HG02588 (cell line): ENCODE measurements at regions not wholly inside any gene's neighbourhood (a gene's known extent, or its start where the extent isn't known, plus 50 kb on each side); places are given as distances from the start of the nearest gene placed in this dataset.

ENCODE experiments used
- ATAC-seq: cut with Tn5 transposase; IDR thresholded peaks from one replicate; pipeline ENCODE4 v1.9.1; 2021; ENCODE audit warnings: mild to moderate bottlenecking, moderate library complexity; ENCODE audit not compliant: unreplicated experiment

- ATAC-seq: no peak
Observed at GRCh38 chr17:79404136-79404911, 206.5 kb downstream of the RBFOX3 start.

DNA sequence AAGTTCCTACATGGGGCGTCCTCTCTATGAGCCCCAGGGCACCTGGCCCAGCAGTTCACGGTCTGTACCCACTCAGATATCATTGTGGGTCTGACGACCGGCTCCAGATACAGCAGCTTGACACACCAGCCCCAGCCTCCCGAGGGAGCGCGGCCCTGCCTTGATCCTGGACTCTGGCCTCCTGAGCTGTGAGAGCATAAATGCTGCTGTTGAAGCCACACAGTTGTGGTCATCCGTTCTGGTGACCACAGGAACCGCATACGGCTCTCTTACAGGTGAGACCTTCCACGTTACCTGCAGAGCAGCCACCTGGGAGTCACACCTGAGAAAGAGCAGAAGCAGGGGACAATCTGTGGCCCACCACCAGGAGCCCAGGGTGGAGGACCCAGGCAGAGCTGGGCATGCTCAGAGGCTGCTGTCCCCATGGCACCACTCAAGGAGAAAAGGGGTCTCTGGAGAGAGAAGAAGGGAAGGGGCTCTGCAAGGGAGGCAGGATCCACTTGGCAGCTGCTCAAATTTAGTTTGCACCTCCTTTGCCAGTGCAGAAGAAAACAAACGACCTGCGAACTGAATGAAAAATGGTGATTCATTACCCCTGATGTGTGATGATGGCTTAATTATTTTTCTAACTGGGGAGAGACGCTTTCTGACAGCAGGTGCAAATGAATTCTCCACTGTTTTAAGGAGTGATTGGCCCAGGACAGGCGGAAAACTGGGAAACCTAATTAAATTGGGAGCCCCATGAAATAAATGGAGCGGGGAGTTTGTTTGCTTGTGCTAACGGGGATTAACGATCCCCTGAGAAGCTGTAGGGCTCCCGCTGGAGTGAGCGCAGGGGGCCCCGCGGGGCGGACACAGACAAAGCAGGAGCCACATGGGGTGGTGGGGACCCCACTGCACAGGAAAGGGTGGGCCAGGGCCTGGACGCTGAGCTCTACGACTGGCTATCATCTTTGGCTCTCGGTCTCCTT is 208.9 kb downstream of the RBFOX3 start:
- ATAC-seq: no peak

DNA sequence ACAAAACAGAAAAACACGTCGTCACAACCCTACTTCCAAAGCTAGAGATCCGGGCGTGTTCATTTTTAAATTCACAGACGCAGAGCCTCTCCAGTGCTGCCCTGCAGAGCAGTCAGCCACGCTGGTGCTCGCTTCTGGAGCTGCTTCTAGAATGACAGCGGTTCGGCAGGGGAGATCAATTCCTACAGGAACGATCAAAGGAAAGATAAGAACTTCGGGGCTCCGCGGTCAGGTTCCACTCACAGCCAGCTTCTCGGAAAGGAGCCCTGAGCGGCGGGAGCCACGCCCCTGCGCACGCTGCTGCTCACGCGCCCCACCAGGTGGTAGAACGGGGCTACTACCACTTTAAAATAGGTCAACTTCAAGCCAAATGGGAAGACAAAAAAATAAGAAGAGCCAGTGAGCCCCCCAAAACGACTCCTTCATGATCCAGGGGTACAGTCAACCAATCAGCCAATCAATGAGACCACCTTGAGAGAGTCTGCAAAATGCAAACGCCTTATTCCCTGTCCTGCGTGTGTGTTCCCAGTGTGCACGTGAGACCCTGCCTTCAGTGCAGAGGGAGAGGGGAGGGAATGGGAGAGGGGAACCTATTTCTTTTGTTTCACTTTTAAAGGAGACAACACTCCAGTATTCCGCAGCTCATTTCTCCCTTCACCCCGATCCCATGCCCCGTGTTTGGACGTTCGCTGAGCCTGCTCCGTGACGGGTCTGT is 209.7 kb downstream of the RBFOX3 start:
- no peak for ATAC-seq

- no peak for ATAC-seq
Observed at GRCh38 chr17:79399610-79400144, 211.2 kb downstream of the RBFOX3 start.

DNA sequence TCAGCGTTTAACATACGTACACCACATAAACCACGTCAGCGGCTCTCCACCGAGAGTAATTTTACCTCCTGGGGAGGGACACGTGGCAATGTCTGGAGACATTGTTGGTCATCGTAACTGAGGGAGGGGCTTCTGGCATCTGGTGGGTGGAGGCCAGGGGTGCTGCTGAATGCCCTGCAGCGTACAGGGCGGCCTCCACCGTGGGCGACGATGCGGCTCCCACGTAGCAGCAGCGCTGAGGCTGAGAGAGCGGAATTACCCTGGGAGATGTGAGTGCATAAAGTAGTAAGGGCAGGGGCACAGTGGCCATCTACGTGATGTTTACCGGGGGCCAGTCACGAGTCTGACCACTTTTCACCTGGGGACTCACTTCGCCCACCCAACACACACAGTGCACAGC is 212.4 kb downstream of the RBFOX3 start:
- no peak for ATAC-seq

GRCh38 chr17:79396696-79397095 is 214.2 kb downstream of the RBFOX3 start:
- ATAC-seq: no peak

DNA sequence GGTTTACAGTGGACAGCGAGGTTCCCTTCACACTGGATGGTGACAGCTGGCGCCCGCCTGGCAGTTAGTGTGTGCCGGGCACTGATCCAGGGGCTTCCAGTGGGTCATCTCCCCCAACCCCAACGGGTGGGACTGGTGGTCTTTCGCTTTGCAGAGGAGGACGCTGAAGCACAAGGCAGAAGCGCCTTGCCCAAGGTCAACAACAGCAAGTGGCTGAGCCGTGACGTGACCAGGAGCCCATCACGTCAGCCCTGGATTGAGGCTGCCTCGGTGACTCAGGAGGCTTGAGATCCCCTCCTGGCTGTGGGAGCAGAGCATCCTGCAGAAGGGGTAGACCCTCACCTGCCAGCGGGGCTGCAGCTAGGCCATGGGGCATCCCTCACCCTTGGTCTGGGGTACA is 215.3 kb downstream of the RBFOX3 start:
- no peak for ATAC-seq

DNA sequence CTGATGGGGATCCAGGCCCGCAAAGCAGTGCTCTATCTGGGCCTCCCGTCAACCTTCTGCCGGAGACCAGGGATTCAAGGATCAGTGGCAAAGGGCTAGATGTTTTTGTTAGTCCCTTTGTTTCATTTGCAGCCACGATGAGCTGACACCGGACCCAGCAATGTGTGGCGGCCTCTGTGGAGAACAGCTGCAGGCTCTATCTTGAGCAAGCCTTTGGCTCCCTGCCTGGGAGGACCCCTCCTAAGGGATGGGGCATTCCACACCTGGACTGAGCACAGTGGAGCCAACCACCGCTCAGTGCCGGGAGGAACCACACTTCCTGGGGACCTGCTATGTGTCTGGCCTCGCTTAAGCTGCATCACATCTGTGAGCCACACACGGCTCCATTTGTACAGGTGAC is 215.8 kb downstream of the RBFOX3 start:
- no peak for ATAC-seq

GRCh38 chr17:79393358-79394052 is 217.3 kb downstream of the RBFOX3 start:
- no peak for ATAC-seq

- ATAC-seq: no peak
Observed at GRCh38 chr17:79392598-79392997, 218.3 kb downstream of the RBFOX3 start.

- ATAC-seq: no peak
Observed at GRCh38 chr17:79391376-79392233, 219.2 kb downstream of the RBFOX3 start.

GRCh38 chr17:79389896-79390295 is 221.0 kb downstream of the RBFOX3 start:
- ATAC-seq: no peak

DNA sequence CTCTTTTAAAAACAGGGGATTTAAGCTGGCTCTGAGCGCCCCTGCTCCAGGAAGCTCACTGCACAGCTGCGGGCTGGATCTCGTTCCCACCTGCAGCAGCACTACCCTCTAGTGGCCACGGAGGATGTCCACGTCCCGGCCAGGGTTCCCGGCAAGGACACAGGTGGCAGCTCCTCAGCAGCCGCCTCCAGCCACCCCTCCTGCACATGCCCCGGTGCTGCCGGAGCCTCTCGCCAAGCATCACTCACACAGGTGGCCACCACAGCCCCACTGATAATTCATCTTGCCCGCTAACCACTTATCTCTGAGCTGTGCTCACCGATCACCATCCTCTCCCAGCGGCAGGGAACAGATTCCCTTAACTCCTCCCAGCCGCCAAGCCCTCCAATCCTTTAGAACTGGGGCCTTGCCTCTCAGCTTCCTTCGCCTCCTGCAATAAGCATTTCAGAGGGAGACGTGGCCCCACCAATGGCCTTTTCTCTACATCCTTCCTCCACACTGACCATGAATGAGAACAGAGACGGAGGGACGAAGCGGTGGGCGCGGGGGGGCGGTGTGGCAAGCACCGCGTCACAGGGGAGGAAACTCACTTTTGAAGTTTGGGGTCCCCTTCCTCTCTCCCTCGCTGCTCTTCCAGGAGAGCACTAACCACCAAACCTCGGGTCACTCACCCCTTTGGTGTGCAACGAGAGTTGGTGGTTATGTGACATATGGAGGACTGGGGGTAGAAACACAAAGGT is 222.1 kb downstream of the RBFOX3 start:
- ATAC-seq: no peak

- ATAC-seq: no peak
Observed at GRCh38 chr17:79387783-79388182, 223.1 kb downstream of the RBFOX3 start.

GRCh38 chr17:79385962-79386563 is 224.8 kb downstream of the RBFOX3 start:
- no peak for ATAC-seq

DNA sequence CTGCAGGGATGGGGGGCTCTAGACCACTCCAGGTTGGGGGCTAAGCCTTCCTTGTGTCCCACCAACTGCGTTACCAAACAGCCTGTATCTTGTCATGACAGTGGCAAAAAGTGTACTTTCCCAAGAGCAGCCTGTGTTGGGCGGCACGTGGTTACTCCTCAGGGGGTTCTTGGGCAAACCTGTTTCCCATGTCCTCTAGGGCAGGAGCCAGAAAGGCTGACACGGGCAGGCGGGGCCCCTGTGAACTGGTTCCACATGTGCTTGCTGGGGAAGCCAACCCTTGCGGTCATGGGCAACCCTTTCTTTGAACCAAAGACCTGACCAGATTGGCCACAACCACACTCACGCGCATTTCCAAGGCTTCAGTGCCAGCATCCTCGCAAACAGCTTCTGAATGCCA is 228.5 kb downstream of the RBFOX3 start:
- ATAC-seq: no peak

GRCh38 chr17:79379700-79380445 is 231.0 kb downstream of the RBFOX3 start:
- no peak for ATAC-seq
